Endodermal cell (in vitro differentiated cells): ENCODE measurements at regions not wholly inside any gene's neighbourhood (a gene's known extent, or its start where the extent isn't known, plus 50 kb on each side); places are given as distances from the start of the nearest gene placed in this dataset.

Experiments
- DNase-seq: peaks from one replicate; pipeline ENCODE4 v3.0.0-alpha.2; 2017
- H3K27ac ChIP-seq: 2 replicates; pipeline ENCODE4 v1.5.1; 2013; ENCODE audit warnings: mild to moderate bottlenecking, low read depth, low read length, moderate library complexity
- H3K27me3 ChIP-seq: 2 replicates; pipeline ENCODE4 v1.6.1; 2013; ENCODE audit warnings: mild to moderate bottlenecking, low read length, moderate library complexity; ENCODE audit not compliant: insufficient read depth, control insufficient read depth, poor library complexity, severe bottlenecking
- H3K36me3 ChIP-seq: 2 replicates; pipeline ENCODE4 v1.7.0; 2013; ENCODE audit warnings: mild to moderate bottlenecking, low read length, moderate library complexity; ENCODE audit not compliant: control insufficient read depth, insufficient read depth
- H3K4me1 ChIP-seq: one replicate; pipeline ENCODE4 v1.7.0; 2013; ENCODE audit warnings: low read length; ENCODE audit not compliant: control insufficient read depth, insufficient read depth
- H3K4me3 ChIP-seq: 2 replicates; pipeline ENCODE4 v1.5.1; 2013; ENCODE audit warnings: mild to moderate bottlenecking, low read length, moderate library complexity
- H3K9ac ChIP-seq: 2 replicates; pipeline ENCODE4 v1.6.1; 2013; ENCODE audit warnings: mild to moderate bottlenecking, low read length, moderate library complexity; ENCODE audit not compliant: poor library complexity, severe bottlenecking; ENCODE audit errors: extremely low read depth
- H3K9me3 ChIP-seq: 2 replicates; pipeline ENCODE4 v1.6.1; 2013; ENCODE audit warnings: mild to moderate bottlenecking, low read length, moderate library complexity; ENCODE audit not compliant: control insufficient read depth
- H3K27ac Mint-ChIP-seq: 2 replicates; pipeline ENCODE4 v1.8.0; 2020; ENCODE audit warnings: mixed read lengths
- H3K27me3 Mint-ChIP-seq: 2 replicates; pipeline ENCODE4 v1.8.0; 2021; ENCODE audit warnings: mild to moderate bottlenecking, mixed read lengths; ENCODE audit not compliant: insufficient read depth
- H3K36me3 Mint-ChIP-seq: 2 replicates; pipeline ENCODE4 v1.8.0; 2020; ENCODE audit warnings: low read depth, mixed read lengths
- H3K4me1 Mint-ChIP-seq: 2 replicates; pipeline ENCODE4 v1.8.0; 2020; ENCODE audit warnings: mixed read lengths
- H3K4me3 Mint-ChIP-seq: 2 replicates; pipeline ENCODE4 v1.8.0; 2020; ENCODE audit warnings: mild to moderate bottlenecking, moderate library complexity, mixed read lengths
- H3K9me3 Mint-ChIP-seq: 2 replicates; pipeline ENCODE4 v1.8.0; 2020; ENCODE audit warnings: mild to moderate bottlenecking, mixed read lengths
- WGBS, 2 experiments: methylation state at CpG; one replicate each; pipeline versions ENCODE4 v1.1.5 to v1.1.7; 2013; ENCODE audit warnings: missing lambda C conversion rate in 2 of 2, mixed read lengths in 1 of 2; ENCODE audit not compliant: insufficient coverage in 1 of 2, insufficient read length in 1 of 2; 5-methylcytosine and 5-hydroxymethylcytosine counted together
- TF ChIP-seq, protein P1 (sequence below): fragments of 200-600 bp; sonication (generic); conservative IDR thresholded peaks from 2 replicates; pipeline ENCODE4 v1.5.0; 2021; ENCODE audit warnings: antibody characterized with exemption, mild to moderate bottlenecking

DNA sequence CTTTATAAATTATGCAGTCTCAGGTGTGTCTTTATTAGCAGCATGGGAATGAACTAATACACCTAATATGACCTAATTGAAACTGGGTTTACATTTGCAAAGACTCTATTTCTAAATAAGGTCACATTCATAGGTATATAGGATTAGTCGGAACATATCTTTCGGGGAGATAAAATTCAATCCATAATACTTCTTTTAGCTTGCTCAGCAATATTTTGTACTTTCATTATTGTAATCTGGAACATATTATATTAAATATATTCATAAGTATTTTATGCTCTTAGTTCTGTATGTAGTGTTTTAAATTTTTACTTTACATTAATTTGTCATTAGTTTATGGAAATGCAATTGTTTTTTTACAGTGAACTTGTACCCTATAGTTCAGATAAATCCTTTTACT lies 927.7 kb downstream of the CCDC85A start:
- H3K9me3 Mint-ChIP-seq, result peaks cover 3% of the 10 kb centered on the region
- no peak overlapping the region for H3K27ac Mint-ChIP-seq
- TF ChIP-seq, protein P1, sequence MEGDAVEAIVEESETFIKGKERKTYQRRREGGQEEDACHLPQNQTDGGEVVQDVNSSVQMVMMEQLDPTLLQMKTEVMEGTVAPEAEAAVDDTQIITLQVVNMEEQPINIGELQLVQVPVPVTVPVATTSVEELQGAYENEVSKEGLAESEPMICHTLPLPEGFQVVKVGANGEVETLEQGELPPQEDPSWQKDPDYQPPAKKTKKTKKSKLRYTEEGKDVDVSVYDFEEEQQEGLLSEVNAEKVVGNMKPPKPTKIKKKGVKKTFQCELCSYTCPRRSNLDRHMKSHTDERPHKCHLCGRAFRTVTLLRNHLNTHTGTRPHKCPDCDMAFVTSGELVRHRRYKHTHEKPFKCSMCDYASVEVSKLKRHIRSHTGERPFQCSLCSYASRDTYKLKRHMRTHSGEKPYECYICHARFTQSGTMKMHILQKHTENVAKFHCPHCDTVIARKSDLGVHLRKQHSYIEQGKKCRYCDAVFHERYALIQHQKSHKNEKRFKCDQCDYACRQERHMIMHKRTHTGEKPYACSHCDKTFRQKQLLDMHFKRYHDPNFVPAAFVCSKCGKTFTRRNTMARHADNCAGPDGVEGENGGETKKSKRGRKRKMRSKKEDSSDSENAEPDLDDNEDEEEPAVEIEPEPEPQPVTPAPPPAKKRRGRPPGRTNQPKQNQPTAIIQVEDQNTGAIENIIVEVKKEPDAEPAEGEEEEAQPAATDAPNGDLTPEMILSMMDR, result no peak
- no peak overlapping the region for H3K9ac ChIP-seq
- no peak overlapping the region for H3K4me3 ChIP-seq
- WGBS, 2 experiments, result no CpG with 5 or more reads among the region's 2 CpGs
- no peaks in the 10 kb centered on the region for H3K27me3 Mint-ChIP-seq
- H3K36me3 Mint-ChIP-seq, result no peaks in the 10 kb centered on the region
- no peaks in the 10 kb centered on the region for H3K27me3 ChIP-seq
- H3K36me3 ChIP-seq, result no peaks in the 10 kb centered on the region
- H3K4me1 Mint-ChIP-seq, result no peaks in the 10 kb centered on the region
- H3K4me3 Mint-ChIP-seq, result no peak overlapping the region
- no peaks in the 10 kb centered on the region for H3K4me1 ChIP-seq
- DNase-seq, result no peak
- H3K9me3 ChIP-seq, result no peaks in the 10 kb centered on the region
- H3K27ac ChIP-seq, result no peak overlapping the region

DNA sequence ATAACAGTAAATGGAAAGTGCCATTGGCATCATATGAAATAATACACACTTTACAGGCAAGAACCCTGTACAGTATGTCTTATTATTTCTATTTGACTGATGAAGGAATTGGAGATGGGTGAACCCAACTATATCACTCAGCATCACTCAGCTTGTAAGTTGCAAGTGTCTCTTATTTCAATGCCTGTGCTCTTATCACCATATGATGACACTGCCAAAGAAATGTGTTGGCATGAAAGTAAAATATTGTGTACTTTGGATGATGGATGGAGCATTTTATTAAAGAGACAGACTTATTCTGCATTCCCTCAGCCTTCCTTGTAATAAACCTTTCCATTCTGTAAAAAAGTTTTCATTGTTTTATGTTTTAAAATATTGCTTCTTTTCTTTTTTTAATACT lies 927.5 kb upstream of the VRK2 start:
- Mint-ChIP-seq H3K27me3 (no peaks in the 10 kb centered on the region), H3K9me3 (no peaks in the 10 kb centered on the region)

DNA sequence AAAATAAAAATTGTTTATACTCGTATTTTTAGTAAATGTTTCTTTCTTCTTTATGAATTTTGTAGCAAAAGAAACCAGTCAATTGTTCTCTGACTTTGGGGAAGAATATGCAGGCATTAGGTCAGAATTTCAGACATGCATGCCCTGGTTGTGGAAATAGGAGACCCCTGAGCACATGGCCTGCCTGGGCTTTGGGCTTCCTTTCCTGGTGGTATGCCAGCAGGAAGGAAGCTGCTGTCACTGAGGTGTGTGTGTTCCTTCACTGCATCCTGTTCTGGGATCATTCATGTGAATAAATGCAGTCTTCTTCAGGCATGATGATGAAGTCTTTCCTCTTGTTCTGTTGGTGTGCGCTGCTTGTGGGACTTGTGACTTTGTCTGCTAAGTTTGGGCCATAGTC lies 920.2 kb upstream of the VRK2 start:
- no peaks in the 10 kb centered on the region for H3K9me3 Mint-ChIP-seq
- H3K9ac ChIP-seq, result no peak overlapping the region
- no peak overlapping the region for H3K4me3 Mint-ChIP-seq
- no peaks in the 10 kb centered on the region for H3K36me3 ChIP-seq
- TF ChIP-seq, protein P1, result no peak
- no peak overlapping the region for H3K27ac ChIP-seq
- WGBS, 2 experiments, result 96% methylated on average over 2 of the region's 2 CpGs; no CpG with 5 or more reads in 1 of the 2 experiments
- H3K27me3 ChIP-seq, result no peaks in the 10 kb centered on the region
- no peaks in the 10 kb centered on the region for H3K9me3 ChIP-seq
- H3K27ac Mint-ChIP-seq, result no peak overlapping the region
- DNase-seq, result no peak
- no peaks in the 10 kb centered on the region for H3K4me1 Mint-ChIP-seq
- H3K4me1 ChIP-seq, result no peaks in the 10 kb centered on the region
- no peaks in the 10 kb centered on the region for H3K27me3 Mint-ChIP-seq
- H3K4me3 ChIP-seq, result no peak overlapping the region
- H3K36me3 Mint-ChIP-seq, result no peaks in the 10 kb centered on the region

More for the DNA sequence above, 927.5 kb upstream of the VRK2 start:
- Mint-ChIP-seq H3K4me1 (no peaks in the 10 kb centered on the region), H3K36me3 (no peaks in the 10 kb centered on the region), H3K27ac (no peak overlapping the region), H3K4me3 (no peak overlapping the region)
- no peak overlapping the region for H3K27ac ChIP-seq
- H3K27me3 ChIP-seq, result no peaks in the 10 kb centered on the region
- H3K4me1 ChIP-seq, result no peaks in the 10 kb centered on the region
- no peak for DNase-seq
- H3K36me3 ChIP-seq, result no peaks in the 10 kb centered on the region
- no peak overlapping the region for H3K4me3 ChIP-seq
- no peaks in the 10 kb centered on the region for H3K9me3 ChIP-seq
- TF ChIP-seq, protein P1, result no peak
- no peak overlapping the region for H3K9ac ChIP-seq
